Ovary (tissue), 7 donors: ENCODE measurements at regions not wholly inside any gene's neighbourhood (a gene's known extent, or its start where the extent isn't known, plus 50 kb on each side); places are given as distances from the start of the nearest gene placed in this dataset.
"Not testable (repeated sequence)": the region's sequence is repeated elsewhere in the genome, so short reads cannot be mapped to it uniquely, and the experiment has no call there.

Experiments
- DNase-seq, 5 donors: peaks; one replicate each; pipeline ENCODE4 v3.0.0-alpha.2; 2019 to 2020
- H3K27ac ChIP-seq, 2 donors: fragments of 200-600 bp; one replicate each; pipeline versions ENCODE4 v1.5.1 to v1.8.0; 2019 to 2022
- H3K27me3 ChIP-seq: fragments of 200-600 bp; one replicate; pipeline ENCODE4 v1.8.0; 2022
- H3K36me3 ChIP-seq: fragments of 200-600 bp; sonication (generic); one replicate; pipeline ENCODE4 v1.5.1; 2019
- H3K4me1 ChIP-seq: one replicate; pipeline ENCODE4 v1.8.1; 2013; ENCODE audit warnings: mild to moderate bottlenecking, moderate library complexity; ENCODE audit not compliant: insufficient read depth
- H3K4me3 ChIP-seq: fragments of 200-600 bp; sonication (generic); one replicate; pipeline ENCODE4 v1.5.1; 2017
- H3K9me3 ChIP-seq, 2 donors: fragments of 200-600 bp in 1 of 2; sonication (generic) in 1 of 2; one replicate each; pipeline versions ENCODE4 v1.5.1 to v1.8.1; 2013 to 2019; ENCODE audit warnings: mild to moderate bottlenecking in 1 of 2, moderate library complexity in 1 of 2
- CTCF ChIP-seq, 3 donors: fragments of 450-650 bp in 2 of 3; fragments of 200-600 bp in 1 of 3; IDR thresholded peaks; one replicate each; pipeline versions ENCODE4 v1.5.1 to v1.8.0; 2016 to 2022; ENCODE audit warnings: antibody characterized with exemption in 3 of 3, mild to moderate bottlenecking in 1 of 3
- EP300 ChIP-seq: sonication (generic); formaldehyde crosslinking; IDR thresholded peaks from one replicate; pipeline ENCODE4 v1.6.1; 2017; ENCODE audit warnings: antibody characterized with exemption
- POLR2A ChIP-seq: fragments of 450-650 bp; IDR thresholded peaks from one replicate; pipeline ENCODE4 v1.6.1; 2017; ENCODE audit warnings: antibody characterized with exemption, mild to moderate bottlenecking, moderate library complexity
- WGBS, 3 donors: extraction: QIAGEN DNeasy Blood & Tissue Kit in 1 of 3; methylation state at CpG; one replicate each; pipeline versions ENCODE4 v1.1.5 to v1.1.7; 2013 to 2017; 5-methylcytosine and 5-hydroxymethylcytosine counted together
- intact Hi-C, 4 donors: fragments of 100-400 bp; cut with DNase I; formaldehyde crosslinking; loops; one replicate each; pipeline versions ENCODE4 v1.11.0 to v1.15.1; 2022 to 2023
- donor health status: DM: no; HTN: no; CAD: no; lungs with moderate emphysema.
- donor health status: DM: no; HTN: no; CAD: no.
- donor health status: Bipolar disorder and iron deficiency.
- donor health status: DM: no; HTN: no; CAD: no.
- donor health status: DM: yes; HTN: yes; CAD: no.

GRCh38 chr9:87201351-87201751 is 254.0 kb upstream of the GAS1 start:
- no peaks in the 10 kb centered on the region for H3K36me3 ChIP-seq
- no peak overlapping the region for H3K27ac ChIP-seq
- no peak overlapping the region for H3K4me3 ChIP-seq
- H3K4me1 ChIP-seq: no peaks in the 10 kb centered on the region
- no peak for TF ChIP-seq POLR2A
- TF ChIP-seq EP300: no peak
- TF ChIP-seq CTCF (IDR thresholded peaks at IDR 0.05): no peak
- no peaks in the 10 kb centered on the region for H3K9me3 ChIP-seq
- 2 to 7% (median 3%) methylated on average over 4 of the region's 4 CpGs for WGBS, 3 donors
- DNase-seq: no peak
- H3K27me3 ChIP-seq: no peaks in the 10 kb centered on the region
- intact Hi-C loops: no loop called here

GRCh38 chr9:87206064-87206661 is 258.9 kb upstream of the GAS1 start:
- DNase-seq: no peak
- TF ChIP-seq CTCF (IDR thresholded peaks at IDR 0.05) (no peak), POLR2A (no peak), EP300 (no peak)
- Histone ChIP-seq H3K9me3 (no peaks in the 10 kb centered on the region), H3K36me3 (no peaks in the 10 kb centered on the region), H3K4me1 (no peaks in the 10 kb centered on the region), H3K27ac (no peak overlapping the region), H3K27me3 (no peaks in the 10 kb centered on the region), H3K4me3 (no peak overlapping the region)
- intact Hi-C loops: no loop called here
- 85 to 87% (median 86%) methylated on average over 7 of the region's 7 CpGs for WGBS, 3 donors

GRCh38 chr9:87210658-87211057 is 263.4 kb upstream of the GAS1 start:
- intact Hi-C loops, DNase-seq: not testable (repeated sequence)
- WGBS, 3 donors: 89 to 96% (median 95%) methylated on average over 3 of the region's 3 CpGs

GRCh38 chr9:87211669-87212068 is 264.4 kb upstream of the GAS1 start:
- Histone ChIP-seq H3K9me3 (no peaks in the 10 kb centered on the region), H3K36me3 (no peaks in the 10 kb centered on the region), H3K4me3 (no peak overlapping the region), H3K4me1 (peaks cover 1% of the 10 kb centered on the region), H3K27ac (no peak overlapping the region), H3K27me3 (no peaks in the 10 kb centered on the region)
- DNase-seq: no peak
- intact Hi-C loops: no loop called here
- no peak for TF ChIP-seq CTCF (IDR thresholded peaks at IDR 0.05)
- no peak for TF ChIP-seq EP300
- TF ChIP-seq POLR2A: no peak
- 90 to 96% (median 95%) methylated on average over 2 of the region's 2 CpGs for WGBS, 3 donors

More at GRCh38 chr9:87210658-87211057, 263.4 kb upstream of the GAS1 start:
- not testable (repeated sequence) for H3K27me3 ChIP-seq, H3K36me3 ChIP-seq, H3K27ac ChIP-seq, H3K4me3 ChIP-seq, H3K9me3 ChIP-seq, H3K4me1 ChIP-seq

- Histone ChIP-seq H3K4me3 (no peak overlapping the region), H3K9me3 (no peaks in the 10 kb centered on the region), H3K27me3 (no peaks in the 10 kb centered on the region), H3K4me1 (peaks cover 1% of the 10 kb centered on the region), H3K36me3 (no peaks in the 10 kb centered on the region), H3K27ac (no peak overlapping the region)
- no peak for TF ChIP-seq EP300
- TF ChIP-seq CTCF (IDR thresholded peaks at IDR 0.05): no peak
- no peak for TF ChIP-seq POLR2A
- WGBS, 3 donors: 24 to 52% (median 34%) methylated on average over 3 of the region's 3 CpGs
- DNase-seq: peak in 1 of 5 donors; percentile 25
- intact Hi-C loops: no loop called here
Measured at GRCh38 chr9:87212605-87213021, 265.3 kb upstream of the GAS1 start.
